ENCODE measurements at regions not wholly inside any gene's neighbourhood (a gene's known extent, or its start where the extent isn't known, plus 50 kb on each side); places are given as distances from the start of the nearest gene placed in this dataset.

DNA sequence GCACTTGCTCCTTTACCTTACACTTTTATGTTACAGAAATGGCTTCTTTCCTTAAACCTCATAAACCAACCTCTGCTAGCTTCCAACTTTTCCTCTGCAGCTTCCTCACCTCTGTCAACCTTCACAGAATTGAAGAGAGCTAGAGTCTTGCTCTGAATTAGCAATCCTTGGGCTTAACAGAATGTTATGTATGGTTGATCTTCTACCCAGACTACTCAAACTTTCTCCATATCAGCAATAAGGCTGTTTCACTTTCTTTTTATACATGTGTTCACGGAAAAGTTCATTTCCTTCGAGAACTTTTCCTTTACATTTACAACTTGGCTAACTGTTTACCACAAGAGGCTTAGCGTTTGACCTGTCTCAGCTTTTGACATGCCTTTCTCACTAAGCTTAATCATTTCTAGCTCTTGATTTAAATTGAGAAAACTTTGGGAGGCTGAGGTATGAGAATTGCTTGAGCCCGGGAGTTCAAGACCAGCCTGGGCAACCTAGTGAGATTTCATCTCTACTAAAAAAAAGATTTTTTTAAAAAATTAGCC lies 207.3 kb downstream of the BMP7 start:
- intact Hi-C loops (cut with DNase I; ENCODE audit: low total_unique reads), result no loop called here
- H3K36me3 ChIP-seq, result no peaks in the 10 kb centered on the region

DNA sequence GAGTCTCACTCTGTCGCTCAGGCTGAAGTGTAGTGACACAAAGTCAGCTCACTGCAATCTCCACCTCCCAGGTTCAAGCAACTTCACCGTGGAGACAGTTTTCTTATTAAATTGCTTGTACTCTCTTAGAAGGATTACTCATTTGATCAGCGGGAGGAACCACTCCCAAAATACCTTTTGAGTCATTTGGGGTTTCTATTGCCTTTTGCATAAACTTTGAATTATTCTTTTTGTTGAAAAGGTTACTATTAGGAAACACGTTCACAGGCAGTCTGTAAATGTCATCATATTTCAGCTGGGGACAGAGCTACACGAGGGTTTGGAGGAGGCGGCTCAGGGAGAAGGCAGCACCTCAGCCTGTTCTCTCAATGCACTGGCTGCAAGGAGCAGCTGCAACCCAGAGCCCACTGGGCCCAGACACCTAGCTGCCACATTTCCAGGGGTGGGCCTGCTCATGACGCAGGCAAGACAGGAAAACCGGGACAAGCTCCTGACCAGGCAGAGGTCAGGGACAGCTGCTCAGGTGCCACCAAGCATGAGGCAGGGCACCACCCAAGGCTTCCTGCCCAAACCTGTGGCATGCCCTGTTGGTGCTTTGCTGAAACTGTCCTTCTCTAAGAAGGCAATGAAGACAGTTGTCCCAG lies 205.9 kb downstream of the BMP7 start:
- TF ChIP-seq POLR2A (IDR thresholded peaks at IDR 0.05), result no peak
- TF ChIP-seq POLR2AphosphoS5 (IDR thresholded peaks at IDR 0.05), result no peak
- TF ChIP-seq, protein P1, sequence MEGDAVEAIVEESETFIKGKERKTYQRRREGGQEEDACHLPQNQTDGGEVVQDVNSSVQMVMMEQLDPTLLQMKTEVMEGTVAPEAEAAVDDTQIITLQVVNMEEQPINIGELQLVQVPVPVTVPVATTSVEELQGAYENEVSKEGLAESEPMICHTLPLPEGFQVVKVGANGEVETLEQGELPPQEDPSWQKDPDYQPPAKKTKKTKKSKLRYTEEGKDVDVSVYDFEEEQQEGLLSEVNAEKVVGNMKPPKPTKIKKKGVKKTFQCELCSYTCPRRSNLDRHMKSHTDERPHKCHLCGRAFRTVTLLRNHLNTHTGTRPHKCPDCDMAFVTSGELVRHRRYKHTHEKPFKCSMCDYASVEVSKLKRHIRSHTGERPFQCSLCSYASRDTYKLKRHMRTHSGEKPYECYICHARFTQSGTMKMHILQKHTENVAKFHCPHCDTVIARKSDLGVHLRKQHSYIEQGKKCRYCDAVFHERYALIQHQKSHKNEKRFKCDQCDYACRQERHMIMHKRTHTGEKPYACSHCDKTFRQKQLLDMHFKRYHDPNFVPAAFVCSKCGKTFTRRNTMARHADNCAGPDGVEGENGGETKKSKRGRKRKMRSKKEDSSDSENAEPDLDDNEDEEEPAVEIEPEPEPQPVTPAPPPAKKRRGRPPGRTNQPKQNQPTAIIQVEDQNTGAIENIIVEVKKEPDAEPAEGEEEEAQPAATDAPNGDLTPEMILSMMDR (IDR thresholded peaks at IDR 0.05), result no peak
- intact Hi-C loops (cut with DNase I; ENCODE audit: low total_unique reads), result no loop called here
- Histone ChIP-seq H3K27ac (no peak overlapping the region), H3K4me1 (no peaks in the 10 kb centered on the region), H3K27me3 (peaks cover 0 to 34% of the 10 kb centered on the region in 2 donors), H3K9me3 (no peaks in the 10 kb centered on the region), H3K36me3 (no peaks in the 10 kb centered on the region), H3K4me3 (no peak overlapping the region)
- DNase-seq (ENCODE audit: low spot score in 2 of 2), result no peak

More for the DNA sequence above, 207.3 kb downstream of the BMP7 start:
- Histone ChIP-seq H3K9me3 (no peaks in the 10 kb centered on the region), H3K27ac (no peak overlapping the region), H3K27me3 (peaks cover 0 to 34% of the 10 kb centered on the region in 2 donors), H3K4me3 (no peak overlapping the region), H3K4me1 (no peaks in the 10 kb centered on the region)
- TF ChIP-seq POLR2AphosphoS5 (IDR thresholded peaks at IDR 0.05) (no peak), POLR2A (IDR thresholded peaks at IDR 0.05) (no peak)
- TF ChIP-seq, protein P1 (IDR thresholded peaks at IDR 0.05), result no peak
- no peak for DNase-seq (ENCODE audit: low spot score in 2 of 2)

- DNase-seq (ENCODE audit: low spot score in 2 of 2), result peak in 1 of 2 donors; percentile 58
- Histone ChIP-seq H3K4me3 (no peak overlapping the region), H3K36me3 (no peaks in the 10 kb centered on the region), H3K4me1 (no peaks in the 10 kb centered on the region), H3K9me3 (no peaks in the 10 kb centered on the region), H3K27ac (no peak overlapping the region), H3K27me3 (peaks cover 0 to 34% of the 10 kb centered on the region in 2 donors)
- TF ChIP-seq, protein P1 (IDR thresholded peaks at IDR 0.05), result peak in 2 of 3 donors; percentile 23 to 56
- no peak for TF ChIP-seq POLR2AphosphoS5 (IDR thresholded peaks at IDR 0.05)
- intact Hi-C loops (cut with DNase I; ENCODE audit: low total_unique reads), result no loop called here
Measured at GRCh38 chr20:57061051-57061900, 205.2 kb downstream of the BMP7 start.

DNA sequence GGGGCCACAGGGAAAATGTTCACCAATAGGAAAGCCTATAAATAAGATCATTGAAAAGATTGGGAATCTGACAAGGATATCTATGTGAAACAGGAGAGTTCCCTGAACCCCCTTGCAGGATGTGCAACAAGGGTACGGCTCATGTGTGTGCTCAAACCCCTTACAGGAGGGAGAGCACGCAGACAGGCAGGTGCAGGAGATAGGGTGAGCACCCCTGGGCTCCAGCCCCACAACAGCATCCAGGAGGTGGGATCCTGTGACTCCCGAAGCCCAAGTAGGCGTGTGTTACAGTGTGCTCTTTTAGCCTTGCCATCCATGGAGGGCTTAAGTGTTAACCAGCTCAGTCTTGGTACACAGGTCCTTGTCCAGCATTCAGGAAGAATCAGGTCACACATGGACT lies 204.2 kb downstream of the BMP7 start:
- H3K27ac ChIP-seq, result no peak overlapping the region
- DNase-seq (ENCODE audit: low spot score in 2 of 2), result no peak
- intact Hi-C loops (cut with DNase I; ENCODE audit: low total_unique reads), result no loop called here
- no peak overlapping the region for H3K4me3 ChIP-seq
- H3K4me1 ChIP-seq, result no peaks in the 10 kb centered on the region
- no peaks in the 10 kb centered on the region for H3K36me3 ChIP-seq
- H3K27me3 ChIP-seq, result peaks cover 0 to 34% of the 10 kb centered on the region in 2 donors
- no peaks in the 10 kb centered on the region for H3K9me3 ChIP-seq
- TF ChIP-seq POLR2AphosphoS5 (IDR thresholded peaks at IDR 0.05), result no peak
- TF ChIP-seq, protein P1 (IDR thresholded peaks at IDR 0.05), result no peak
- TF ChIP-seq POLR2A (IDR thresholded peaks at IDR 0.05), result no peak
